ENCODE measurements at regions not wholly inside any gene's neighbourhood (a gene's known extent, or its start where the extent isn't known, plus 50 kb on each side); places are given as distances from the start of the nearest gene placed in this dataset.

- no peak for TF ChIP-seq CTCF (conservative IDR thresholded peaks at IDR 0.05; ENCODE audit: low read length)
Measured at GRCh38 chr5:53326424-53327153, 153.8 kb upstream of the FST start.

GRCh38 chr5:53327811-53328334 is 152.6 kb upstream of the FST start:
- no peak for TF ChIP-seq CTCF (conservative IDR thresholded peaks at IDR 0.05; ENCODE audit: low read length)
- H3K4me3 ChIP-seq (ENCODE audit: low read length): no peak overlapping the region
- no peak for DNase-seq (ENCODE audit: low read depth)

More at GRCh38 chr5:53326424-53327153, 153.8 kb upstream of the FST start:
- peak; percentile 75 for DNase-seq (ENCODE audit: low read depth)
- no peak overlapping the region for H3K4me3 ChIP-seq (ENCODE audit: low read length)

- TF ChIP-seq CTCF (conservative IDR thresholded peaks at IDR 0.05; ENCODE audit: low read length): no peak
Measured at GRCh38 chr5:53330491-53330890, 149.9 kb upstream of the FST start.

GRCh38 chr5:53331463-53331862 is 149.0 kb upstream of the FST start:
- peak; percentile 80 for DNase-seq (ENCODE audit: low read depth)
- H3K4me3 ChIP-seq (ENCODE audit: low read length): no peak overlapping the region
- TF ChIP-seq CTCF (conservative IDR thresholded peaks at IDR 0.05; ENCODE audit: low read length): no peak

More at GRCh38 chr5:53330491-53330890, 149.9 kb upstream of the FST start:
- H3K4me3 ChIP-seq (ENCODE audit: low read length): no peak overlapping the region
- DNase-seq (ENCODE audit: low read depth): no peak

DNA sequence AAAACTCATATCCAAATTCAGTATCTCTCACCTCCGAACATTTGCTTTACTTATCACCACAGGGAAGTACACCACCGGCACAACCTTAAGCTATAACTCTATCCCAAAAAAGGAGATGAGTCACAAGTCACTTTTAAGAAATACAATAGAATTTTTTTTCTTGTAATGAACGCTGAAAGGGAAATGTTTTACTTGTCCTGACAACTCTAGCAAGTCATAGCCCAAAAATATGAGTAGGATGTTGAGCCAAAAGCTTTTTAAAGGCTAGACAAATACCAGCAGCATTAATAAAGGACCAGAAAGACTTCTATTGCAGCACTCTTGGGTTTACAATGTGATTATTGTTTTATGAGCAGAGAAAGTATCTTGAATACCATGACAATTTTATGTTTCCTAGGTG is 147.3 kb upstream of the FST start:
- H3K4me3 ChIP-seq (ENCODE audit: low read length): no peak overlapping the region
- DNase-seq (ENCODE audit: low read depth): peak; percentile 94
- TF ChIP-seq CTCF (conservative IDR thresholded peaks at IDR 0.05; ENCODE audit: low read length): no peak

DNA sequence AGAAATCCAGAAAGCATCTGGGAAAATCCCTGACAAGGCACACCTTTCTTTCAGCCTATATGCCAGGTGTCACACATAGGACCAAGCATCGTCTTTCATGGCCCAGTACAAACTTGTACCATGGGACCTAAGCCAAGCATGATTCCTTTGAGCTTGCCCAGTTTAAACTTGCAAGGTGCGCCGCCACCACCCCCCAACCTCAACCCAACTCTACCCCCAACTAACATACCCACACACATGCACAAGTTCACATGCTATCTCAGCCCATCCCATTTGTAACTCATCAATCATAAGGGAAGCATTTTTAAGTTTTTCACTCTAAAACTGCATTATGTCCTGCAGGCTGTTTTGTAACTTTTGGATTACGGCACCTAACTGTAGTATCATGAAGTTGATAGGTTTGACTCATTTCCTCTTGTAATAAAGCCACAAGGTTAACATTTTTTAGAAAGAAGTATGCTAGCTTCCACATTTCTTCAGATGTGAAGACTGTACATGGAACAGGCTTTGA is 145.9 kb upstream of the FST start:
- H3K4me3 ChIP-seq (ENCODE audit: low read length): no peak overlapping the region
- peak; percentile 85 for DNase-seq (ENCODE audit: low read depth)
- no peak for TF ChIP-seq CTCF (conservative IDR thresholded peaks at IDR 0.05; ENCODE audit: low read length)

DNA sequence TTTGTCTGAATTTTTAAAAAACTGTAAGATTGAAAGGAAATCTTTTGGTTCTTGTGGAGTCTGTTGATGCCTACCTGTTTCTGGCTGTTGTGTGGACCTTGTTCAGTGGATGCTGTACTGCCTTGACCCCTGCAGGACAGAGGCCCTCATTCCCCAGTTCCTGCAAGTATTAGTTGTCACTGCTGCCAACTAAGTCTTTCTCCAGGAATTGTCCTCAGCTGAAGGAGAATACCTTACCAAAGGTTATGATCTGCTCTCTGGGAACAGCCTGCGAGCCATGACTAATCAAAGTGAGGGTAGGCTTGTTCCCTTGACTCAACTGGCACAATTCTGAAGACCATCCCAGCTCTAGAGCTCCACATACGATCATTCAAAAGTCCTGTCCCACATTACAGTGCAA is 145.3 kb upstream of the FST start:
- no peak overlapping the region for H3K4me3 ChIP-seq (ENCODE audit: low read length)
- peak; percentile 45 for TF ChIP-seq CTCF (conservative IDR thresholded peaks at IDR 0.05; ENCODE audit: low read length)
- peak; percentile 35 for DNase-seq (ENCODE audit: low read depth)

All from AG10803 (cell line).